ENCODE measurements at regions not wholly inside any gene's neighbourhood (a gene's known extent, or its start where the extent isn't known, plus 50 kb on each side); places are given as distances from the start of the nearest gene placed in this dataset.
"Not testable (repeated sequence)": the region's sequence is repeated elsewhere in the genome, so short reads cannot be mapped to it uniquely, and the experiment has no call there.

- H3K9me3 ChIP-seq (ENCODE audit: control insufficient read depth, low read length); H3K4me1 ChIP-seq (ENCODE audit: control insufficient read depth, insufficient read depth, low read length); H3K4me3 ChIP-seq (ENCODE audit: insufficient read depth, low read depth, low read length); H3K36me3 ChIP-seq (ENCODE audit: control insufficient read depth, insufficient read depth, low read length); H3K27me3 ChIP-seq (ENCODE audit: control insufficient read depth, insufficient read depth, low read length, poor library complexity, severe bottlenecking); H3K27ac ChIP-seq (ENCODE audit: insufficient read depth, low read depth, low read length, poor library complexity, severe bottlenecking): not testable (repeated sequence)
- WGBS, 2 experiments = 95 to 96% methylated on average over 3 of the region's 5 CpGs
Measured at GRCh38 chr15:30688684-30689083, 62.8 kb downstream of the ARHGAP11B start.

- not testable (repeated sequence) for H3K27ac ChIP-seq (ENCODE audit: insufficient read depth, low read depth, low read length, poor library complexity, severe bottlenecking); H3K4me1 ChIP-seq (ENCODE audit: control insufficient read depth, insufficient read depth, low read length); H3K27me3 ChIP-seq (ENCODE audit: control insufficient read depth, insufficient read depth, low read length, poor library complexity, severe bottlenecking); H3K9me3 ChIP-seq (ENCODE audit: control insufficient read depth, low read length); H3K4me3 ChIP-seq (ENCODE audit: insufficient read depth, low read depth, low read length); H3K36me3 ChIP-seq (ENCODE audit: control insufficient read depth, insufficient read depth, low read length)
- WGBS, 2 experiments = 95 to 100% methylated on average over 2 of the region's 2 CpGs
Measured at GRCh38 chr15:30690153-30690552, 64.2 kb downstream of the ARHGAP11B start.

DNA sequence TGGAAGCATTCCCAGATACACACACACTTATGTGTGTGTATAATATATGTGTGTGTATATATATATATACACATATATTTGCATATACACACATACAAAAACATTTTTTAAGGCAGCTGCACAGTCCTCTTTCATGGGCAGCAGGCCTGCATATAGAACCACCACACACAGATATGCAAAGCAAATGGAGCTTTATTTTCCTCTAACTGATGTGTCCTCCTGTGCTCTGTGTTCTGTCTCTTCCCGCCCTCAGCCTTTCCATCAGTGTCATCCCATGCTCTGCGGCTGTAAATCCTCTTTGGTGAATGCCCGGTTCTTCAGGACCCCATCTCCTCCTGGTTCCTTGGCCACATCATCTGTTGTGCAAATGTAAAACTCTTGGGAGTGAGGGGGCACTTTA is 69.9 kb downstream of the ARHGAP11B start:
- not testable (repeated sequence) for H3K4me3 ChIP-seq (ENCODE audit: insufficient read depth, low read depth, low read length); H3K27ac ChIP-seq (ENCODE audit: insufficient read depth, low read depth, low read length, poor library complexity, severe bottlenecking); H3K27me3 ChIP-seq (ENCODE audit: control insufficient read depth, insufficient read depth, low read length, poor library complexity, severe bottlenecking); H3K36me3 ChIP-seq (ENCODE audit: control insufficient read depth, insufficient read depth, low read length); H3K4me1 ChIP-seq (ENCODE audit: control insufficient read depth, insufficient read depth, low read length); H3K9me3 ChIP-seq (ENCODE audit: control insufficient read depth, low read length)
- WGBS, 2 experiments = no CpG with 5 or more reads among the region's 3 CpGs

DNA sequence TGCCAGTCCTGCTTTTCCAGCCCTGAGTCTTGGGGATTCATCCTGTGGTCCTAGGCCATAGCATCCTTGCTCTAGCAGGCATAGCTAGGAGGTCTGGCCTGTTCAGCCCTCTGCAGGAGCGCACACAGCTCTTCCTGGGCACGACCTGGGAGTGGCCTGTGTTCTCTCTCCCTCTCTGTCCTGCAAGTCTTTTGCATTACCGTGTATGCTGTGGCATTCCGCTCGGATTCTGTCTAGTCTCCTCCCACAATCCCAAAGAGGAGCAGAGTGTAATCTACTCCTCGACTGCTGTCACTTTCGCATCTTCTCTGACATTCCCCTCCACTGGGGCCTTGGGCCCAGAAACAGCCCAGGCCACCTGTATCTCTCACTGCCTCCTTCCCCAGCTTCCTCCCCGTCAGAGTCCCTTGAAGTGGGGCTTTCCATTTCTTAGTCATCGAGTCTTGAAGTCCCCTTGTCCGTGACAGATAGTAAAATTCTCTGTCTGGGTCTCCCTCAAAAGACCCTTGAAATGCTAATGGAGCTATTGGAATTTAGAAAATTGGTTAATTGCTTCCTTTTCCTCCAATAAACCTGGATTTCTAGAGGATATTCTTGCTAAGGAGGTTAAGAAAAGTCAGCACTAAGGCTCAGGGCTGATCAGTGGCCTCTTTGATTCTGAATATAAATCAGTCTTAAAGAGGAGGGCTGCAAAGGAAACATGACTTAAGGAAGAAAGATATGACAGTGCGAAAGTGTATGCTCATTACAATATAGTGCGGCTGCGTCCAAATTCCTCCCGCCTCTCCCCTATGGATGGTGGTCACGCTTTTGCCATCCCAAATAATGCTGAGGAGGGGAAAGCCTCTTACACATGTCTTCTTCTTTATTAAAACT is 70.7 kb downstream of the ARHGAP11B start:
- WGBS, 2 experiments = 80 to 83% methylated on average over 5 of the region's 15 CpGs

DNA sequence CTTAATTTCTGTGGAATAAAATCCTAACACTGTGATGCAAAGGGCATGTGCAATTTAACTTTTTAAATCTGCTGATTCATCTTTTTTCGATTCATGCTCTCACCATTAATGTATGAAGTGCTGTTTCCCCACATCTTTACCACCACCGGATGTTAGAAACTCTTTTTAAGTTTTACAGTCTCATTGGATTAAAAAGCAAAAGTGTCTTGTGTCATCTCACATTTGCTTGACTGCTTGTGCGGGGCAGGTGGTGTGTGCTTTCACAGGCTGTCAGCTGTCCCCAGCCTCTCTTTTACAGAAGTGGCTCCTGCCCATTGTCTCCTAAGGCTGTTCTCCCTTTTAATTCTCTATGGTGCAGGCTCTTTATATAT is 71.4 kb downstream of the ARHGAP11B start:
- WGBS, 2 experiments = 96 to 100% methylated on average over 1 to 2 of the region's 3 CpGs
- not testable (repeated sequence) for H3K4me3 ChIP-seq (ENCODE audit: insufficient read depth, low read depth, low read length); H3K9me3 ChIP-seq (ENCODE audit: control insufficient read depth, low read length); H3K36me3 ChIP-seq (ENCODE audit: control insufficient read depth, insufficient read depth, low read length); H3K27ac ChIP-seq (ENCODE audit: insufficient read depth, low read depth, low read length, poor library complexity, severe bottlenecking); H3K4me1 ChIP-seq (ENCODE audit: control insufficient read depth, insufficient read depth, low read length); H3K27me3 ChIP-seq (ENCODE audit: control insufficient read depth, insufficient read depth, low read length, poor library complexity, severe bottlenecking)

More for the DNA sequence above, 70.7 kb downstream of the ARHGAP11B start:
- H3K9me3 ChIP-seq (ENCODE audit: control insufficient read depth, low read length); H3K27ac ChIP-seq (ENCODE audit: insufficient read depth, low read depth, low read length, poor library complexity, severe bottlenecking); H3K36me3 ChIP-seq (ENCODE audit: control insufficient read depth, insufficient read depth, low read length); H3K4me1 ChIP-seq (ENCODE audit: control insufficient read depth, insufficient read depth, low read length); H3K4me3 ChIP-seq (ENCODE audit: insufficient read depth, low read depth, low read length); H3K27me3 ChIP-seq (ENCODE audit: control insufficient read depth, insufficient read depth, low read length, poor library complexity, severe bottlenecking): not testable (repeated sequence)

DNA sequence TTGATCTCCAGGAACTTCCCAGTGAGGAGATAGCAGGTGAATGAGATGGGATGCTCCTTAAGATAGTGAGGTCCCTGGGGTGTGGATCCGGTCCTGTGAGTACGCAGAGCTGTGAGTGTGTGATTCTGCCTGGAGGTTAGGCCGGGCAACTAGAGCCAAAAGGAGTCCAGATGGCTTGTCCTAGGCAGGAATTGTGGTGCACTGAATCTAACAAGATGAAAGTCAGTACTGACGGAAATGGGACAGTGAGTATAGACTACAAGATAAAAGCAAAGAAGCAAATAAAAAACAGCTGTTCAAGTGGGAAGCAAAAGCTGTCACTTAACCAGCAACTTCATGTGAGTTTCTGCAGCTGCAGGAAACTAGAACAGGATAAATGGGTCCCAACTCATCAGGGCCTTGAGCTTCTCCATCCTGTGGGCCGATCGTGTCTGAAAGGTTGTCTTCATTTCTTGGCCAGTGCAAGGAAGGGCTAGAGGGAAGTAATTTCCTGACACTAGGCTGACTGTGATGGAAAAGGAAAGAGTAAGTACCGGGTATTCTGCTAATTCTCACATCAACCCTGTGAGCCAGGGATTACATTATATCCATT is 74.2 kb downstream of the ARHGAP11B start:
- not testable (repeated sequence) for H3K4me3 ChIP-seq (ENCODE audit: insufficient read depth, low read depth, low read length); H3K36me3 ChIP-seq (ENCODE audit: control insufficient read depth, insufficient read depth, low read length); H3K4me1 ChIP-seq (ENCODE audit: control insufficient read depth, insufficient read depth, low read length); H3K9me3 ChIP-seq (ENCODE audit: control insufficient read depth, low read length); H3K27me3 ChIP-seq (ENCODE audit: control insufficient read depth, insufficient read depth, low read length, poor library complexity, severe bottlenecking); H3K27ac ChIP-seq (ENCODE audit: insufficient read depth, low read depth, low read length, poor library complexity, severe bottlenecking)
- WGBS, 2 experiments = 100% methylated on average over 1 of the region's 7 CpGs

DNA sequence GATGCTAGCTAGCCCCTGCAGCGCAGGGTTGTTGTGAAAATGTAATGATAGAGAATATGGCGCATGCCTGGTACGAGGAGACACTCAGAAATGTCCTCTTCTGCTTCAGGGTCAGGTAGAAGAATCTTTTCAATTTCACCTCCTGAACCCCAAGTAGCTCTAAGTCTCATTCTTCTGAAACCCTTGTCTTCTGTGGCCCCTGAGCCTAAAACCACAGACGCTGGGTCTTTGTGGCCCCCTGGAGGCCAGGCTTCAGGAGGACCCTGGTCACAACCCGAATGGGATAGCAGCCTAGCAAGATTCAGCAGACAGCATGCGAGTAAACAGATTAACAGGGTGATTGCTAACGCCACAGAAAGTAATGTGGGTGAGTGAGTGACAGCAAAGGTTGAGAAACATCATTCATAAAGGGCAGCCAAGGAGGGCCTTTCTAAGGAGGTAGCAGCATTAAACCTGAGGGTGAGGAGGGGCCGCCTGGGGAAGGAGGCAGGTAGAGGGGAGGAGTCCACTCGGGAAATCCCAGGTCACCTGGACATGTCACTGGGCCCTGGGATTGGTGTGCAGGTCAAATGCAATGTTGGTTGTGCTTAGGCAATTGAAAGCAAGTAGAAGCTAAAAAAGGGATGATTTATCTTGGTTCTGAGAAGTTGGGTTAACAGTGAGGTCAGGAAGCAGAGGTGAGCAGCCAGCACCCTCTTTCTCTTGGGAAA is 82.2 kb downstream of the ARHGAP11B start:
- H3K27me3 ChIP-seq (ENCODE audit: control insufficient read depth, insufficient read depth, low read length, poor library complexity, severe bottlenecking); H3K27ac ChIP-seq (ENCODE audit: insufficient read depth, low read depth, low read length, poor library complexity, severe bottlenecking): not testable (repeated sequence)
- WGBS, 2 experiments = 88 to 92% methylated on average over 7 of the region's 9 CpGs

GRCh38 chr15:30708809-30709208 is 82.9 kb downstream of the ARHGAP11B start:
- not testable (repeated sequence) for H3K4me3 ChIP-seq (ENCODE audit: insufficient read depth, low read depth, low read length); H3K27me3 ChIP-seq (ENCODE audit: control insufficient read depth, insufficient read depth, low read length, poor library complexity, severe bottlenecking); H3K27ac ChIP-seq (ENCODE audit: insufficient read depth, low read depth, low read length, poor library complexity, severe bottlenecking); H3K9me3 ChIP-seq (ENCODE audit: control insufficient read depth, low read length); H3K4me1 ChIP-seq (ENCODE audit: control insufficient read depth, insufficient read depth, low read length); H3K36me3 ChIP-seq (ENCODE audit: control insufficient read depth, insufficient read depth, low read length)
- WGBS, 2 experiments = 100% methylated on average over 1 of the region's 7 CpGs

More for the DNA sequence above, 82.2 kb downstream of the ARHGAP11B start:
- not testable (repeated sequence) for H3K9me3 ChIP-seq (ENCODE audit: control insufficient read depth, low read length); H3K4me1 ChIP-seq (ENCODE audit: control insufficient read depth, insufficient read depth, low read length); H3K36me3 ChIP-seq (ENCODE audit: control insufficient read depth, insufficient read depth, low read length); H3K4me3 ChIP-seq (ENCODE audit: insufficient read depth, low read depth, low read length)

DNA sequence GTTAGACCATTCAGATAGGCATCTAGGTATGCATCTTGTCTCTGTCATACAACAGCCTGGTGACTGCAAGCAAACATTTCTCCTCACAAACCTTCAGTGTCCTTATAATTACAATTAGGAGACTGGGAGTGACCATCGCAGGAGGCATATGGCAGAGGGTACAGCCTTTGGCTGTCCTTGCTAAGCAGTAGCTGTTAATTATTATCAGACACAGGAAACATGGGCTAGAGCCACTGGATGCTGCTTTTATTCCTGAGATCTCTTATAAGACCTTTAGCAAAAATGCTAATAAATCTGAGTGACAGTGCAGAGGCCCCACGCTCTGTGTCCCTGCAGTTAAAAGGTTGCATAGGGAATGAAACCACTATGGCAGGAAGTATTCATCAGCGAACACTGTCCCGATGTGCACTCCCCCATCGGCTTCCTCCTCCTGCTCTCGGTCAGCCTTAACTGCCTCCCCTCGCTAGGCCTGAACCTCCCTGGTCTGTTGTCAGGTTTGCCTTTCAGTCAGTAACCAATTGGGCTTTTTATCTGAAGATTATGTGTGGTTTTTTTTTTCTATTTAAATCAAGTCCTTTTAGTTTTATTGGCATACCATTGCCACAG is 92.2 kb downstream of the ARHGAP11B start:
- not testable (repeated sequence) for H3K9me3 ChIP-seq (ENCODE audit: control insufficient read depth, low read length)
- WGBS, 2 experiments = 98 to 100% methylated on average over 3 to 5 of the region's 7 CpGs

DNA sequence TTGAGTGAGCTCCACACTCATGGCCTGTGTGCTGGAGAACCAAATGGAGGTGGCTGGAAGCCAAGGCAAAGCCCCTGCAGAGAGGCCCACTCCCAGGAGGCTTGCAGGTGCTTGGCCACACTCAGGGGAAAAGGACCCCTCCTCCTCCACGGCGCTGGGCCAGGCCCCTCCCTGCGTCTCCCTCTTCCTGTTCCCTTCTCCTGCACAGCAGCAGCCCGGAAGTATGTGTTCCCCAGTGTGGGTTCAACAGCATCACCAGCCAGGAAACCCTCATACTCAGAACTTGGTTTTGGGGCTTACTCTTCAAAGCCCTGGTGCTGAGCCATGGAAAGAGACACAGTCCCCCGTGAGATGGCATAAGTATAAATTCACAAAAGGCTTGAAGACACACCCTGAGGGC is 93.4 kb downstream of the ARHGAP11B start:
- not testable (repeated sequence) for H3K9me3 ChIP-seq (ENCODE audit: control insufficient read depth, low read length); H3K27ac ChIP-seq (ENCODE audit: insufficient read depth, low read depth, low read length, poor library complexity, severe bottlenecking); H3K4me1 ChIP-seq (ENCODE audit: control insufficient read depth, insufficient read depth, low read length); H3K36me3 ChIP-seq (ENCODE audit: control insufficient read depth, insufficient read depth, low read length); H3K4me3 ChIP-seq (ENCODE audit: insufficient read depth, low read depth, low read length); H3K27me3 ChIP-seq (ENCODE audit: control insufficient read depth, insufficient read depth, low read length, poor library complexity, severe bottlenecking)
- WGBS, 2 experiments = 94 to 97% methylated on average over 5 of the region's 5 CpGs

More for the DNA sequence above, 92.2 kb downstream of the ARHGAP11B start:
- not testable (repeated sequence) for H3K27me3 ChIP-seq (ENCODE audit: control insufficient read depth, insufficient read depth, low read length, poor library complexity, severe bottlenecking); H3K36me3 ChIP-seq (ENCODE audit: control insufficient read depth, insufficient read depth, low read length); H3K4me3 ChIP-seq (ENCODE audit: insufficient read depth, low read depth, low read length); H3K4me1 ChIP-seq (ENCODE audit: control insufficient read depth, insufficient read depth, low read length); H3K27ac ChIP-seq (ENCODE audit: insufficient read depth, low read depth, low read length, poor library complexity, severe bottlenecking)
